ENCODE measurements at regions not wholly inside any gene's neighbourhood (a gene's known extent, or its start where the extent isn't known, plus 50 kb on each side); places are given as distances from the start of the nearest gene placed in this dataset.

DNA sequence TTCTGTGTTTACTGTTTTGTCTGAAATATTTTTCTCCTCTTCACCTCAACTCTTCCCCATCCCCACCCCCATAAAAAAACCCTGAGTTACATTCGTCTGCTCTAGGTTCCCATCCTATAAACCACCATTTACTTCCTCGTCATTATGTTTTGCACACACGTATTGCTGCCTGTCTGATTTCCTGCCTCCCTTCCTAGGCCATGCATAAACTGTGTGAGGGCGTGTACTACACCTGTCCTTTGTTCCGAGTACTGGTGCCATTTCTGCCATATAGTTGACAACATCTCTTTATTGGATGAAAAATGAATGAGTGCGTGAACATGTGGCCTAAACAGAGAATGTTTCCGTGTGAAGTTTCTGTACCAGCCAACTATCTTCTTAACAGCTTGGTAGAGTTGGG, 258.5 kb upstream of the FAT1 start:
- TF ChIP-seq EP300 (IDR thresholded peaks at IDR 0.05; ENCODE audit: low read depth) (no peak), POLR2AphosphoS5 (IDR thresholded peaks at IDR 0.05) (no peak)
- TF ChIP-seq, protein P1, sequence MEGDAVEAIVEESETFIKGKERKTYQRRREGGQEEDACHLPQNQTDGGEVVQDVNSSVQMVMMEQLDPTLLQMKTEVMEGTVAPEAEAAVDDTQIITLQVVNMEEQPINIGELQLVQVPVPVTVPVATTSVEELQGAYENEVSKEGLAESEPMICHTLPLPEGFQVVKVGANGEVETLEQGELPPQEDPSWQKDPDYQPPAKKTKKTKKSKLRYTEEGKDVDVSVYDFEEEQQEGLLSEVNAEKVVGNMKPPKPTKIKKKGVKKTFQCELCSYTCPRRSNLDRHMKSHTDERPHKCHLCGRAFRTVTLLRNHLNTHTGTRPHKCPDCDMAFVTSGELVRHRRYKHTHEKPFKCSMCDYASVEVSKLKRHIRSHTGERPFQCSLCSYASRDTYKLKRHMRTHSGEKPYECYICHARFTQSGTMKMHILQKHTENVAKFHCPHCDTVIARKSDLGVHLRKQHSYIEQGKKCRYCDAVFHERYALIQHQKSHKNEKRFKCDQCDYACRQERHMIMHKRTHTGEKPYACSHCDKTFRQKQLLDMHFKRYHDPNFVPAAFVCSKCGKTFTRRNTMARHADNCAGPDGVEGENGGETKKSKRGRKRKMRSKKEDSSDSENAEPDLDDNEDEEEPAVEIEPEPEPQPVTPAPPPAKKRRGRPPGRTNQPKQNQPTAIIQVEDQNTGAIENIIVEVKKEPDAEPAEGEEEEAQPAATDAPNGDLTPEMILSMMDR (IDR thresholded peaks at IDR 0.05), result no peak

Measured in transverse colon (tissue), 4 donors.